Panc1 (cell line): ENCODE measurements at regions not wholly inside any gene's neighbourhood (a gene's known extent, or its start where the extent isn't known, plus 50 kb on each side); places are given as distances from the start of the nearest gene placed in this dataset.

Experiments used
- ATAC-seq: fragments of 200-7000 bp; cut with Tn5 transposase; 2 replicates; pipeline ENCODE4 v1.9.1; 2020; ENCODE audit warnings: mild to moderate bottlenecking, moderate library complexity
- BruUV-seq: library from RNA; stranded (reverse); fragments of 400-500 nt; replicated peaks from 2 replicates; lab custom pipeline; 2021; lab: Mats Ljungman, UMichigan
- CTCF ChIA-PET: fragments of 300-600 bp; sonication (Branson Sonifier 250); formaldehyde crosslinking; loops from one replicate; lab custom pipeline; 2022; ENCODE audit warnings: antibody characterized with exemption; lab: Charles Lee
- POLR2A ChIA-PET: fragments of 300-600 bp; sonication (Branson Sonifier 250); formaldehyde crosslinking; loops from one replicate; lab custom pipeline; 2022; ENCODE audit warnings: antibody characterized with exemption; lab: Charles Lee
- DNase-seq: peaks from one replicate; pipeline ENCODE4 v3.0.0-alpha.2; 2010; ENCODE audit warnings: low read depth, low spot score
- H3K27ac ChIP-seq: 2 replicates; pipeline ENCODE4 v1.5.1; 2011; ENCODE audit warnings: mild to moderate bottlenecking, low read length, inconsistent platforms
- H3K27me3 ChIP-seq: fragments of 200-500 bp; sonication (Bioruptor generic); 2 replicates; pipeline ENCODE4 v1.6.0; 2014; ENCODE audit warnings: low read length, inconsistent platforms; ENCODE audit not compliant: control insufficient read depth, insufficient read depth
- H3K36me3 ChIP-seq: fragments of 200-500 bp; sonication (Bioruptor generic); 2 replicates; pipeline ENCODE4 v1.5.1; 2014; ENCODE audit warnings: inconsistent platforms, mild to moderate bottlenecking, low read length, moderate library complexity; ENCODE audit not compliant: control insufficient read depth, insufficient read depth
- H3K4me1 ChIP-seq: 2 replicates; pipeline ENCODE4 v1.5.1; 2011; ENCODE audit warnings: inconsistent platforms, mild to moderate bottlenecking, low read length, moderate library complexity; ENCODE audit not compliant: control insufficient read depth, insufficient read depth
- H3K4me3 ChIP-seq, 2 experiments: 2 replicates each; pipeline ENCODE4 v1.5.1; 2011 to 2012; ENCODE audit warnings: low read depth in 2 of 2, low read length in 2 of 2, mild to moderate bottlenecking in 2 of 2, inconsistent platforms in 1 of 2, moderate library complexity in 1 of 2
- H3K9me3 ChIP-seq: fragments of 200-500 bp; sonication (Bioruptor generic); 2 replicates; pipeline ENCODE4 v1.5.1; 2014; ENCODE audit warnings: low read depth, mild to moderate bottlenecking, inconsistent platforms, low read length, moderate library complexity; ENCODE audit not compliant: control insufficient read depth, insufficient read depth
- CTCF ChIP-seq: fragments of 450-650 bp; IDR thresholded peaks from 2 replicates; pipeline ENCODE4 v1.5.1; 2017; ENCODE audit warnings: mild to moderate bottlenecking
- POLR2AphosphoS5 ChIP-seq: IDR thresholded peaks from 2 replicates; pipeline ENCODE4 v1.6.1; 2012; ENCODE audit warnings: mild to moderate bottlenecking, low read depth, low read length, moderate library complexity
- REST ChIP-seq, 2 experiments: IDR thresholded peaks; 2 replicates each; pipeline ENCODE4 v1.6.1; 2011 to 2012; ENCODE audit warnings: low read depth in 2 of 2, control low read depth in 1 of 2, low read length in 1 of 2, mild to moderate bottlenecking in 1 of 2, moderate library complexity in 1 of 2; ENCODE audit not compliant: insufficient read depth in 1 of 2
- SIN3A ChIP-seq: IDR thresholded peaks from 2 replicates; pipeline ENCODE4 v1.6.1; 2012; ENCODE audit warnings: low read depth, mild to moderate bottlenecking, low read length, moderate library complexity, borderline replicate concordance; ENCODE audit not compliant: insufficient read depth
- TCF7L2 ChIP-seq: IDR thresholded peaks from 2 replicates; pipeline ENCODE4 v1.6.1; 2011; ENCODE audit warnings: mild to moderate bottlenecking, low read depth, low read length, inconsistent platforms
- in situ Hi-C: cut with HindIII; loops from 2 replicates; pipeline ENCODE4 v1.10.0; 2016; ENCODE audit warnings: low sequenced_read_pairs, low pct_unique_long_range_greater_than_20kb
- intact Hi-C: fragments of 100-400 bp; cut with micrococcal nuclease; formaldehyde crosslinking; loops from one replicate; pipeline ENCODE4 v1.10.0; 2022; ENCODE audit not compliant: unreplicated experiment

- ChIA-PET CTCF (no interaction called here), POLR2A (no interaction called here)
- no peak for DNase-seq
- H3K27ac ChIP-seq: no peak overlapping the region
- ATAC-seq: no peak
- no peaks in the 10 kb centered on the region for H3K4me1 ChIP-seq
- H3K36me3 ChIP-seq: no peaks in the 10 kb centered on the region
- intact Hi-C loops (no loop called here), in situ Hi-C loops (no loop called here)
- no peaks in the 10 kb centered on the region for H3K27me3 ChIP-seq
- TF ChIP-seq TCF7L2 (no peak), SIN3A (no peak), POLR2AphosphoS5 (no peak), REST (IDR thresholded peaks at IDR 0.05; ENCODE audit: insufficient read depth in 1 of 2, low read depth in 2 of 2, low read length in 1 of 2) (no peak), CTCF (no peak)
- H3K9me3 ChIP-seq: no peaks in the 10 kb centered on the region
- BruUV-seq: no TSS peak
- no peak overlapping the region for H3K4me3 ChIP-seq
These were observed 202.4 kb upstream of the ZSWIM2 start for GRCh38 chr2:187051350-187051749.

GRCh38 chr2:187050409-187050998 lies 201.5 kb upstream of the ZSWIM2 start:
- in situ Hi-C loops (no loop called here), intact Hi-C loops (no loop called here)
- H3K36me3 ChIP-seq: no peaks in the 10 kb centered on the region
- TF ChIP-seq CTCF: no peak
- TF ChIP-seq POLR2AphosphoS5: no peak
- no peak for TF ChIP-seq TCF7L2
- no peak for TF ChIP-seq REST (IDR thresholded peaks at IDR 0.05; ENCODE audit: insufficient read depth in 1 of 2, low read depth in 2 of 2, low read length in 1 of 2)
- no peak for TF ChIP-seq SIN3A
- ChIA-PET POLR2A (no interaction called here), CTCF (no interaction called here)
- no TSS peak for BruUV-seq
- H3K27me3 ChIP-seq: no peaks in the 10 kb centered on the region
- no peaks in the 10 kb centered on the region for H3K9me3 ChIP-seq
- no peak overlapping the region for H3K4me3 ChIP-seq
- DNase-seq (no peak), ATAC-seq (no peak)
- H3K4me1 ChIP-seq: no peaks in the 10 kb centered on the region
- no peak overlapping the region for H3K27ac ChIP-seq
